Muscle layer of colon (tissue), 2 donors: ENCODE measurements at regions not wholly inside any gene's neighbourhood (a gene's known extent, or its start where the extent isn't known, plus 50 kb on each side); places are given as distances from the start of the nearest gene placed in this dataset.

Experiments
- H3K27ac ChIP-seq: one replicate; pipeline ENCODE4 v1.7.0; 2013; ENCODE audit warnings: low read depth, mild to moderate bottlenecking, low read length, moderate library complexity
- H3K27me3 ChIP-seq, 2 donors: one replicate each; pipeline ENCODE4 v1.7.0; 2013; ENCODE audit warnings: low read length in 2 of 2, mild to moderate bottlenecking in 2 of 2; ENCODE audit not compliant: insufficient read depth in 2 of 2, control insufficient read depth in 1 of 2
- H3K36me3 ChIP-seq: one replicate; pipeline ENCODE4 v1.7.0; 2013; ENCODE audit warnings: mild to moderate bottlenecking, low read length; ENCODE audit not compliant: insufficient read depth
- H3K4me1 ChIP-seq: one replicate; pipeline ENCODE4 v1.7.0; 2013; ENCODE audit warnings: mild to moderate bottlenecking, low read length; ENCODE audit not compliant: insufficient read depth
- H3K4me3 ChIP-seq, 2 donors: one replicate each; pipeline ENCODE4 v1.7.0; 2013; ENCODE audit warnings: low read length in 2 of 2, low read depth in 1 of 2, mild to moderate bottlenecking in 1 of 2, moderate library complexity in 1 of 2
- H3K9ac ChIP-seq: one replicate; pipeline ENCODE4 v1.7.0; 2013; ENCODE audit warnings: low read length
- H3K9me3 ChIP-seq: one replicate; pipeline ENCODE4 v1.7.0; 2013; ENCODE audit warnings: mild to moderate bottlenecking, low read length
- donor health status: abdominal sarcoma.
- donor health status: Adenocarcinoma of cecum.

DNA sequence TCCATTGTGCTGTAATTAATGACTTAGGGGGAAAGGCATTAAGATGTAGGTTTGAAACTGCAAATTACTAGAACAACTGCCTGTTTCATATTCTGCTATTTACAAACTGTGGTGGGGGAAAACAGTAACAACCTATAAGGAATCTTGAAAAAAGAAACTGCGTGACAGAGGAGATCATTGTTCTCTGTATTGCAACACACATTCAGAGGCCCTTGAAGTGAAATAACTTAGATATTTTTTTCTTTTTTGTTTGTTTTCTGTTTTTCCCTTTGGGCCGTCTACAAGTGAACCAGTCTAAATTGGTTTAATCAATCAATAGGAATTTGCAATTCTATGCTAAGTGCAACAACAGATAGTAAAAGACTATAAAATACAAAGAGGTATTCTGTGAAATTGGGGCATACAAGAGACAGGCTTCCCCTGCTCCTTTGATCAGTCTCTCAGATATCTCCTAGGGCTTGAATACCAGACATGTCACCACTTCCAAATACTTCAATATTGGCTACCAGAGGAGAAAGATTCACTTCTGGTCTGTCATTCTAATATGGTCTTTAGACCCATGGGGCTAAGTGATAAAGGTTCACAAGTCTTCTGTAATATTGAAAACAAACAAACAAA lies 2055.1 kb upstream of the CELF4 start:
- Histone ChIP-seq H3K4me3 (no peak overlapping the region), H3K4me1 (no peaks in the 10 kb centered on the region), H3K9ac (no peak overlapping the region), H3K9me3 (no peaks in the 10 kb centered on the region), H3K36me3 (no peaks in the 10 kb centered on the region), H3K27me3 (no peaks in the 10 kb centered on the region), H3K27ac (no peak overlapping the region)

DNA sequence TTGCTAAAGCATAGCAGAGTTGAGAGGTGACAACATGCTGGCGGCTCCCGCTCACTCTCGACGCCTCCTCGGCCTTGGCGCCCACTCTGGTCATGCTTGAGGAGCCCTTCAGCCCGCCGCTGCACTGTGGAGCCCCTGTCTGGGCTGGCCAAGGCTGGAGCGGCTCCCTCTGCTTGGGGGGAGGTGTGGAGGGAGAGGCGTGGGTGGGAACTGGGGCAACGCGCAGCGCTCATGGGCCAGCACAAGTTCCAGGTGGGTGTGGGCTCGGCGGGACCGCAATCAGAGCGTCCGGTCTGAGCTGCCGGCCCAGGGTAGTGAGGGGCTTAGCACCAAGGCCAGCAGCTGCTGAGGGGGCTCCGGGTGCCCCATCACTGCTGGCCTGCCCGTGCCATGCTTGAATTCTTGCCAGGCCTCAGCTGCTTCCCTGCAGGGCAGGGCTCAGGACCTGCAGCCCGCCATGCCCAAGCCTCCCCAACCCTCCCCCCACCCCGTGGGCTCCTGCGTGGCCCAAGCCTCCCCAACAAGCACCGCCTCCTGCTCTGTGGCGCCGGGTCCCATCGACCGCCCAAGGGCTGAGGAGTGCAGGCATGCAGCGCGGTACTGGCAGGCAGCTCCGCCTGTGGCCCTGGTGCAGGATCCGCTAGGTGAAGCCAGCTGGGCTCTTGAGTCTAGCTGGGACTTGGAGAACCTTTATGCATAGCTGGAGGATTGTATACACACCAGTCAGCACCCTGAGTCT lies 2052.8 kb upstream of the CELF4 start:
- H3K27me3 ChIP-seq = no peaks in the 10 kb centered on the region
- no peak overlapping the region for H3K27ac ChIP-seq
- H3K36me3 ChIP-seq = no peaks in the 10 kb centered on the region
- no peaks in the 10 kb centered on the region for H3K9me3 ChIP-seq
- no peak overlapping the region for H3K9ac ChIP-seq
- no peaks in the 10 kb centered on the region for H3K4me1 ChIP-seq
- H3K4me3 ChIP-seq = no peak overlapping the region

DNA sequence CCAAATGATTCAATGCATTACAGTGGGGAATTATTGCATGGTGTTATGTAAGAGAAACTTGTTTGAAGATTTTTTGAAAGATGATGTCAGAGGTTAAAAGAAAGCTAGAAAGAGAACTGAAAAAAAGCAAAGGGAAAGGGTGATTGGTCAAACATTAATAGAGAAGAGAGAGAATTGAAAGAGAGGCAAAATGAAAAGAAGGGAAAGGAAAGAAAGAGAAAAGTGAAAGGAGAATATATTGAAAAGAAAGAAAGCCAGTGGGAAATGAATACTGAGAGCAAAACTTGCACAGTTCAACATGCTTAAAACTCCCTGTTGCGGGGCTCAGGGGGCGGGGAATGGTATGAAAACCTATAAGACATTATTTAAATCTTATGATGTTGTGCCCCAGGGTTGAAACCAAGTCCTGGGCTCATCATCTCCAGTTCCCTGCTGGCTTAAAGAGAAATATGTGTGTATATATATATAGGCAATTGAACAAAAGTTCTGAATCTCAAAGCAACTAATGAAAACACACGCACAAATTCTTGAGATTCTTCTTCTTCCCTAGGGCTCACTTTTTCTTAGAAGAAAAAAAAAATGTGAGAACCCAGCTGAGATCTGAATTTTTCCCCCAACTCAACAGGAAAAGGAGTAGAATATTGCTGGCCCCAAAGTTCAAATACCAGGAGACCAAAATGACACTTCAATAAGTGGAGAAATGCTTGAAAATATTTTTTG lies 2045.9 kb upstream of the CELF4 start:
- no peaks in the 10 kb centered on the region for H3K27me3 ChIP-seq
- H3K9me3 ChIP-seq = no peaks in the 10 kb centered on the region
- no peaks in the 10 kb centered on the region for H3K4me1 ChIP-seq
- no peak overlapping the region for H3K9ac ChIP-seq
- H3K27ac ChIP-seq = no peak overlapping the region
- no peak overlapping the region for H3K4me3 ChIP-seq
- no peaks in the 10 kb centered on the region for H3K36me3 ChIP-seq

DNA sequence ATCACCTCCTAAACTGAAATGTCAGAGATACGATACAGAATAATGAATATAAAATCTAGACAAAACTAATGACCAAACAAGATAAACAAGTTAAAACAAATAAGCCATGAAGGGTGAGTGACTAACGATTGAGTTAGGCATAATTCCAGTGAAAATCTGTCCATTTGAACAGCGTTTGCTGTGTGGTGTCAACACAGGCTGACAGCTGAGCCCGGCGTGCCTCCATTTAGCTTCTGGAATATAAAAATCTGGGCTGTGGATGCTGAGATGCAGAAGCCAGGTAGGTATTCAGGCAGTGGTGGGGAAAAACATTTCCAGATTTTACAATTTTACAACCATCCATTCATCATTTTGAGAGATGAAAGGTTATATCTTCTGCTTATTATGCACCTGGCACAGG lies 2041.4 kb upstream of the CELF4 start:
- Histone ChIP-seq H3K27me3 (no peaks in the 10 kb centered on the region), H3K4me1 (no peaks in the 10 kb centered on the region), H3K36me3 (no peaks in the 10 kb centered on the region), H3K4me3 (no peak overlapping the region), H3K27ac (no peak overlapping the region), H3K9me3 (no peaks in the 10 kb centered on the region), H3K9ac (no peak overlapping the region)

DNA sequence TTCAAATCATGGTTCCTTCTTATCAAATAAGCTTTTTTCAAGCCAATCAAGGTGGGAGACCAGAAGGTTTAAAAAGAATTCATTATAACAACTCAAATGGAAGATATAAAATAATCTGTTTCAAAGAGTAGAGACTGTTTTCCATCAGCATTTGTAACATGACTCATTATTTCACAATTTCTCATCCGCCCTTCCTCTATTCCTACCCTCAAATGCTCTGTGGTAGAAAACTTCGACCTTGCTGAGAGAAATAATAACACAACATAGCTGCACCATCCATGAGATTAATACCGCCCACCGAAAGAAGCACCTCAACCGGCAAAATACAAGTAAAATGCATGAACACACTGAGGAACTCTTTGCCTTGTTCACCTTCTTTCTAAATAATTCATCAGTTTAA lies 2039.2 kb upstream of the CELF4 start:
- Histone ChIP-seq H3K4me1 (no peaks in the 10 kb centered on the region), H3K27me3 (no peaks in the 10 kb centered on the region), H3K36me3 (no peaks in the 10 kb centered on the region), H3K9ac (no peak overlapping the region), H3K4me3 (no peak overlapping the region), H3K27ac (no peak overlapping the region), H3K9me3 (no peaks in the 10 kb centered on the region)

DNA sequence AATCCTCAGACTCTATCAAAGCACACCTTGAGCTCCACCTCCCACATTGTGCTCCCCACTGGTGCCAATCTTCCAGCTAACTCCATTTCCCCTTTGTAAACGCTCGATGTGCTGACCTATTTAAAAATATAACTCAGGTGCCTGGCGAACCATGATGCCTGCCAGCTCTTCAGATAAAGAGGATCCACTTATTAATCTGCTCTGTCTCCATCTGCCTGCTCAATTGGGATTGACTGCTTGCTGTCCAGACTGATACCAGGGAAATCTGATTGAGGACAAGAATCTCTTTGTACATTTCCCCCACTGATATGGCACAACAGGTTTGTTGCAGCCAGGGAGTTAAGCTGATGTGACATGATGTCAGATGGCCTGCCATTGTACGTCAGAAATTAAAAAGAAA lies 2036.5 kb upstream of the CELF4 start:
- Histone ChIP-seq H3K27me3 (no peaks in the 10 kb centered on the region), H3K36me3 (no peaks in the 10 kb centered on the region), H3K9me3 (no peaks in the 10 kb centered on the region), H3K4me3 (no peak overlapping the region), H3K4me1 (no peaks in the 10 kb centered on the region), H3K9ac (no peak overlapping the region), H3K27ac (no peak overlapping the region)

DNA sequence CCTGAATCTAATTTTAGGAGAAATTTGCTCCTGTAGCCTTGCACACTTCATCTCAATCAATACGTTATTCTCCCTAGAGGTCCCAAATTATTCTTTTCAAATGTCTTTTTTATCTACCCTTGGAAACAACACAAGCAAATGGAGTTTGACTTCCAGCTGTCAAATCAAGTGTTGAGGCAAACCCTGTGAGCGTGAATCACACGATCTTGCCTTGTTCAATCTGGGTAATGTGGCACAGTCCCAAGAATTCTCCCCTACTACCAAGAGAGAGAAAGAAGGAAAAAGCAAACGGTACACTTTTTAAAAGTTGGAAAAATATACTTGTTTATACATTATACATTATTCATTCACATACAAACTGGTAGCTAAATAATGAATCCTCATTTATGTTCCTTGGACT lies 2035.3 kb upstream of the CELF4 start:
- H3K4me3 ChIP-seq = no peak overlapping the region
- no peaks in the 10 kb centered on the region for H3K9me3 ChIP-seq
- no peaks in the 10 kb centered on the region for H3K36me3 ChIP-seq
- H3K27me3 ChIP-seq = no peaks in the 10 kb centered on the region
- H3K4me1 ChIP-seq = no peaks in the 10 kb centered on the region
- no peak overlapping the region for H3K9ac ChIP-seq
- H3K27ac ChIP-seq = no peak overlapping the region

DNA sequence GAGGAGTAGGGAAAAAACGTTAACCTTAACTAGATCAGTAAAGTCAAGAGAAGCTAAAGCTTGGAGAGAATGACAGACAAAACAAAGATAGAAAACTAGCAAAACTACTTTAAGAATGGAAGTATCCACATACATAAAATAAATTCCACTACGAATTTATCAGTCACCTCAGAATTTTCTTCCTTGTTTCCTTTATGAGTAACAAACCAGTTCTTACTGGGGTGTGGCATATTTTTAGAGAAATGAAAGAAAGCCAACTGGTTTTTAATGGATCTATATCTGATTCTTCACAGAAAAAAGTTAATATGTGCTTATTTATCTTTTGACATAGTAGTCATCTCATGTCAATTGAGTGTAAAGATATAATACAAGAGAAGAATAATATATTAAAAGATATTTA lies 2033.7 kb upstream of the CELF4 start:
- no peaks in the 10 kb centered on the region for H3K9me3 ChIP-seq
- H3K27me3 ChIP-seq = no peaks in the 10 kb centered on the region
- no peaks in the 10 kb centered on the region for H3K4me1 ChIP-seq
- no peak overlapping the region for H3K4me3 ChIP-seq
- no peak overlapping the region for H3K27ac ChIP-seq
- H3K9ac ChIP-seq = no peak overlapping the region
- no peaks in the 10 kb centered on the region for H3K36me3 ChIP-seq

DNA sequence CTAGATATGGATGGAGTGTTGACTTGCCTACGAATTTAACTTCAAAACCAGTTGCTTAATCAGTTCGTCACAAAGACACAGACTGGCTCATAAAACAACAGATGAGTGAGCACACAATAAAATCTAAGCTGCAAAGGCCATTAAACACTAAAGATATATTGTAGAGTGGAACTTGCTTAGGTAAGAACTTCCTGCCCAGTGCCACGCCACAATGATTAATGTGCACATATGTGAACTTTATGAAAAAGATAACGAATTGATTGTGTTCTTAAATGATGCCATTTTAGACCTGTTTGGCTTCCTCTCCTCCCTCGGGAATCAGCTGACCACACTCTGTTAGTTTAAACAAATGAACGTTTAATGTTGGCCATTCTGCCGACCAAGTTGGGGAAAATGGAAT lies 2031.3 kb upstream of the CELF4 start:
- no peak overlapping the region for H3K27ac ChIP-seq
- no peaks in the 10 kb centered on the region for H3K9me3 ChIP-seq
- H3K36me3 ChIP-seq = no peaks in the 10 kb centered on the region
- no peak overlapping the region for H3K9ac ChIP-seq
- no peaks in the 10 kb centered on the region for H3K4me1 ChIP-seq
- no peaks in the 10 kb centered on the region for H3K27me3 ChIP-seq
- H3K4me3 ChIP-seq = no peak overlapping the region

DNA sequence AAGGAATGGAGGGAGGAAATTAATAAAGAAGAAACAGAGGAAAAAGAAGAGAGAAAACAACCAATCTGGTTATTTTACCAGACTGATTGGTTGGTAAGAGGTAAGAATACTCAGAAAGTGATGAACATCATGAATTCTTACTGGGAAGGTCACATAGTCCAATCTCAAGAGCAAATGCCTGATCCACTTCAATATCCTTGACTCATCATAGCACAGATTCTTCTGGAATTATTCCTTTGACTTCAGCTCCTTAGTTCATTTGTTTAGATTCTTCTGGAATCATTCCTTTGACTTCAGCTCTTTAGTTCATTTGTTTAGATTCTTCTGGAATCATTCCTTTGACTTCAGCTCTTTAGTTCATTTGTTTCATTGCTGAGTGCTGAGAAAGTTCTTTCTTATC lies 2030.6 kb upstream of the CELF4 start:
- no peaks in the 10 kb centered on the region for H3K36me3 ChIP-seq
- H3K4me3 ChIP-seq = no peak overlapping the region
- H3K9me3 ChIP-seq = no peaks in the 10 kb centered on the region
- no peak overlapping the region for H3K27ac ChIP-seq
- H3K27me3 ChIP-seq = no peaks in the 10 kb centered on the region
- no peak overlapping the region for H3K9ac ChIP-seq
- no peaks in the 10 kb centered on the region for H3K4me1 ChIP-seq

DNA sequence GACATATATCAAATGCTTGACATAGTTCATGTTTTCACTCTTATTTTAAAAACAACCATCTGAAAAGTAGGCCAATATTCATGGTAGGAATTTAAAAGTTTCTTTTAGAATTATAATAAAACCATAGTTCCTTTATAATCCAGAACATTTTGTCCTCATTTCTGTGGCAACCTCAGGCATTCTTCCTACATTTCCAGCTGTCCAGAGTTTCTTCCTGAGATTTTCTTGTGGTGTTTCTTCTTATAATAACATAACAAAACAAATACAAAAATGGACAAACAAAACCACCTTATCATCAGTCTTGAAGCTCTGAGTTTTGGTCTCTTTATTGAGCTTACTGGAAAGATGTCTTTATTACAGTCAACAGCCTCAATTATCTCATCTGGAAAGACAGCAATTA lies 2028.6 kb upstream of the CELF4 start:
- H3K36me3 ChIP-seq = no peaks in the 10 kb centered on the region
- no peak overlapping the region for H3K4me3 ChIP-seq
- H3K9ac ChIP-seq = no peak overlapping the region
- H3K27me3 ChIP-seq = no peaks in the 10 kb centered on the region
- no peak overlapping the region for H3K27ac ChIP-seq
- H3K9me3 ChIP-seq = no peaks in the 10 kb centered on the region
- H3K4me1 ChIP-seq = no peaks in the 10 kb centered on the region
